ENCODE measurements at regions not wholly inside any gene's neighbourhood (a gene's known extent, or its start where the extent isn't known, plus 50 kb on each side); places are given as distances from the start of the nearest gene placed in this dataset.

- TF ChIP-seq YY1 (IDR thresholded peaks at IDR 0.05; ENCODE audit: insufficient read depth, insufficient read length) (no peak), ZNF274 (IDR thresholded peaks at IDR 0.05; ENCODE audit: low read depth, low read length) (no peak)
Measured at GRCh38 chr1:67609577-67610341, 75.2 kb upstream of the GADD45A start.

Data from NT2/D1 (cell line).